H9 (cell line): ENCODE measurements at regions not wholly inside any gene's neighbourhood (a gene's known extent, or its start where the extent isn't known, plus 50 kb on each side); places are given as distances from the start of the nearest gene placed in this dataset.

Experiments used
- DNase-seq: peaks from one replicate; pipeline ENCODE4 v3.0.0-alpha.2; 2017
- H2AFZ ChIP-seq: one replicate; pipeline ENCODE4 v1.6.1; 2013; ENCODE audit warnings: mild to moderate bottlenecking, low read length, control low read depth, moderate library complexity
- H2AK5ac ChIP-seq: 2 replicates; pipeline ENCODE4 v1.6.1; 2013; ENCODE audit warnings: low read length, control low read depth, mixed read lengths; ENCODE audit not compliant: insufficient read length
- H2BK120ac ChIP-seq: one replicate; pipeline ENCODE4 v1.6.1; 2013; ENCODE audit warnings: low read depth, mild to moderate bottlenecking, low read length, control low read depth, inconsistent platforms; ENCODE audit not compliant: poor library complexity, severe bottlenecking
- H2BK12ac ChIP-seq: 2 replicates; pipeline ENCODE4 v1.6.1; 2013; ENCODE audit warnings: low read length, control low read depth, mixed read lengths, low read depth; ENCODE audit not compliant: insufficient read length
- H2BK15ac ChIP-seq: 2 replicates; pipeline ENCODE4 v1.6.1; 2013; ENCODE audit warnings: low read depth, low read length, control low read depth
- H2BK20ac ChIP-seq: one replicate; pipeline ENCODE4 v1.6.1; 2013; ENCODE audit warnings: low read depth, mild to moderate bottlenecking, low read length, control low read depth, inconsistent platforms; ENCODE audit not compliant: poor library complexity, severe bottlenecking
- H2BK5ac ChIP-seq: 2 replicates; pipeline ENCODE4 v1.6.1; 2013; ENCODE audit warnings: low read length, control low read depth, mixed read lengths; ENCODE audit not compliant: insufficient read length
- H3K14ac ChIP-seq: 2 replicates; pipeline ENCODE4 v1.6.1; 2013; ENCODE audit warnings: low read length, control low read depth; ENCODE audit not compliant: insufficient read depth
- H3K18ac ChIP-seq: 2 replicates; pipeline ENCODE4 v1.6.1; 2013; ENCODE audit warnings: low read depth, mild to moderate bottlenecking, mixed read lengths, low read length, control low read depth; ENCODE audit not compliant: insufficient read length
- H3K23ac ChIP-seq: 2 replicates; pipeline ENCODE4 v1.6.1; 2013; ENCODE audit warnings: low read length, control low read depth, mixed read lengths, low read depth; ENCODE audit not compliant: insufficient read length
- H3K23me2 ChIP-seq: 2 replicates; pipeline ENCODE4 v1.6.1; 2013; ENCODE audit warnings: low read depth, mild to moderate bottlenecking, mixed read lengths, low read length, control low read depth; ENCODE audit not compliant: insufficient read length, poor library complexity, severe bottlenecking
- H3K27ac ChIP-seq: 2 replicates; pipeline ENCODE4 v1.5.1; 2013; ENCODE audit warnings: low read length, control low read depth, mixed read lengths, low read depth; ENCODE audit not compliant: insufficient read length
- H3K27me3 ChIP-seq: 2 replicates; pipeline ENCODE4 v1.6.1; 2013; ENCODE audit warnings: low read length, control low read depth, inconsistent platforms; ENCODE audit not compliant: insufficient read depth
- H3K4ac ChIP-seq: 2 replicates; pipeline ENCODE4 v1.6.1; 2013; ENCODE audit warnings: low read depth, mild to moderate bottlenecking, control low read depth, inconsistent platforms, low read length, moderate library complexity
- H3K4me1 ChIP-seq: 2 replicates; pipeline ENCODE4 v1.6.1; 2013; ENCODE audit warnings: low read length, control low read depth, inconsistent platforms; ENCODE audit not compliant: insufficient read depth
- H3K4me2 ChIP-seq: 2 replicates; pipeline ENCODE4 v1.6.1; 2013; ENCODE audit warnings: low read length, control low read depth, mixed read lengths; ENCODE audit not compliant: insufficient read length, insufficient read depth
- H3K56ac ChIP-seq: 2 replicates; pipeline ENCODE4 v1.6.1; 2013; ENCODE audit warnings: low read depth, mild to moderate bottlenecking, mixed read lengths, low read length, control low read depth; ENCODE audit not compliant: insufficient read length
- H3K79me1 ChIP-seq: 2 replicates; pipeline ENCODE4 v1.6.1; 2013; ENCODE audit warnings: low read depth, mild to moderate bottlenecking, moderate library complexity, low read length, control low read depth, inconsistent platforms; ENCODE audit not compliant: insufficient read depth, poor library complexity, severe bottlenecking
- H3K79me2 ChIP-seq: 2 replicates; pipeline ENCODE4 v1.6.1; 2013; ENCODE audit warnings: low read length, control low read depth, inconsistent platforms; ENCODE audit not compliant: insufficient read depth
- H3K9ac ChIP-seq: 2 replicates; pipeline ENCODE4 v1.6.1; 2013; ENCODE audit warnings: low read length, control low read depth, mixed read lengths; ENCODE audit not compliant: insufficient read length; ENCODE audit errors: extremely low read depth
- H3K9me3 ChIP-seq: one replicate; pipeline ENCODE4 v1.6.1; 2013; ENCODE audit warnings: low read depth, low read length, inconsistent platforms; ENCODE audit not compliant: control insufficient read depth
- H3T11ph ChIP-seq: one replicate; pipeline ENCODE4 v1.6.1; 2013; ENCODE audit warnings: mild to moderate bottlenecking, low read length, control low read depth, inconsistent platforms
- H4K20me1 ChIP-seq: one replicate; pipeline ENCODE4 v1.6.1; 2013; ENCODE audit not compliant: control insufficient read depth, insufficient read length, insufficient read depth
- H4K5ac ChIP-seq: 2 replicates; pipeline ENCODE4 v1.6.1; 2013; ENCODE audit warnings: low read depth, mild to moderate bottlenecking, mixed read lengths, low read length, control low read depth; ENCODE audit not compliant: insufficient read length
- H4K8ac ChIP-seq: replicated peaks from 2 replicates; pipeline ENCODE4 v1.6.1; 2013; ENCODE audit warnings: low read length, control low read depth, mixed read lengths, low read depth; ENCODE audit not compliant: insufficient read length
- H4K91ac ChIP-seq: 2 replicates; pipeline ENCODE4 v1.6.1; 2013; ENCODE audit warnings: low read depth, mild to moderate bottlenecking, moderate library complexity, mixed read lengths, low read length, control low read depth; ENCODE audit not compliant: insufficient read length
- H3K27ac Mint-ChIP-seq, 3 experiments: 2 replicates in 2 of 3; 3 replicates in 1 of 3; pipeline ENCODE4 v1.8.0; 2020 to 2021; ENCODE audit warnings: mixed read lengths in 3 of 3, mild to moderate bottlenecking in 1 of 3, moderate library complexity in 1 of 3
- H3K27me3 Mint-ChIP-seq: 2 replicates; pipeline ENCODE4 v1.8.0; 2021; ENCODE audit warnings: low read depth, mild to moderate bottlenecking, moderate library complexity, mixed read lengths
- H3K36me3 Mint-ChIP-seq, 3 experiments: 2 replicates in 2 of 3; 3 replicates in 1 of 3; pipeline ENCODE4 v1.8.0; 2020 to 2021; ENCODE audit warnings: low read depth in 3 of 3, mixed read lengths in 3 of 3; ENCODE audit not compliant: insufficient read depth in 1 of 3
- H3K4me1 Mint-ChIP-seq, 2 experiments: 2 replicates each; pipeline ENCODE4 v1.8.0; 2020; ENCODE audit warnings: mixed read lengths in 2 of 2
- H3K4me3 Mint-ChIP-seq, 2 experiments: 2 replicates in 1 of 2; 3 replicates in 1 of 2; pipeline ENCODE4 v1.8.0; 2020 to 2021; ENCODE audit warnings: mild to moderate bottlenecking in 2 of 2, mixed read lengths in 2 of 2, moderate library complexity in 1 of 2
- H3K9me3 Mint-ChIP-seq, 2 experiments: 2 replicates in 1 of 2; 3 replicates in 1 of 2; pipeline ENCODE4 v1.8.0; 2020; ENCODE audit warnings: mild to moderate bottlenecking in 2 of 2, mixed read lengths in 2 of 2, moderate library complexity in 1 of 2
- CTCF ChIP-seq: fragments of 200-600 bp; sonication (generic); conservative IDR thresholded peaks from 3 replicates; pipeline ENCODE4 v1.8.0; 2021; ENCODE audit warnings: antibody characterized with exemption, mild to moderate bottlenecking
- WGBS: extraction: QIAGEN DNeasy Blood & Tissue Kit; methylation state at CpG from one replicate; pipeline ENCODE4 v1.1.7; 2013; ENCODE audit warnings: missing lambda C conversion rate, low lambda C conversion rate, mixed read lengths; ENCODE audit not compliant: insufficient read length; ENCODE audit errors: extremely low coverage; 5-methylcytosine and 5-hydroxymethylcytosine counted together

DNA sequence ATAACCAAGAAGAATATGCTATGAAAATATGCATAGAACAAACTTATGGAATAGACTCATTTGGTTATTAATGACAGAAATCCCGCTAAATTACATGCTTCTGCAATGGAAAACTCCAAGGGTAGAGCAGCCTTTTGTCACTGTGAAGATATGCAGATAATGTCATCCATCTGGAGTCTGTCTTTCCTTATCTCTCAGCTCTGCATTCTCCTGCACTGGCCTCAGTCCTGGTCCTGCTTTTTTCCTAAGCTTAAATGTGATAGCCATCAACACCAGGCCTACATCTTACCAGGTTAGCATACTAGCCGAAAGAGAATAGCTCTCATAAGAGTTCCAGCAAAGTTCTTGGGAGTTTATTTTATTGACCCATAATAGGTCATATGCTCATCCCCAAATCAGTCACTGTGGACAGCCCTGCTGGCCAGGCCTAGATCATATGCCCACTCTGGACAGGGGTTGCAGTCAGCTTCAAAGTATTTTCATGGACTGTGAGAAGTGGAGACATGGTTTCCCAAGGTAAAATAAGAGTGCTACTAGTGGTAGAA, 86.5 kb upstream of the LEF1 start:
- H2BK20ac ChIP-seq, result no peak overlapping the region
- no peak overlapping the region for H3K27ac ChIP-seq
- no peak overlapping the region for H3K18ac ChIP-seq
- no peak overlapping the region for H3K4me2 ChIP-seq
- no peak for TF ChIP-seq CTCF
- H3K79me1 ChIP-seq, result no peaks in the 10 kb centered on the region
- H2BK120ac ChIP-seq, result no peak overlapping the region
- H3T11ph ChIP-seq, result no peak overlapping the region
- H4K8ac ChIP-seq, result no peak overlapping the region
- no CpG with 5 or more reads among the region's 2 CpGs for WGBS
- no peak overlapping the region for H4K5ac ChIP-seq
- H2BK15ac ChIP-seq, result no peak overlapping the region
- peaks cover 5% of the 10 kb centered on the region for H3K27me3 Mint-ChIP-seq
- H2AK5ac ChIP-seq, result no peak overlapping the region
- H3K27ac Mint-ChIP-seq, result no peak overlapping the region
- H3K27me3 ChIP-seq, result no peaks in the 10 kb centered on the region
- no peak overlapping the region for H2AFZ ChIP-seq
- no peak overlapping the region for H2BK12ac ChIP-seq
- no peak overlapping the region for H2BK5ac ChIP-seq
- H3K9me3 ChIP-seq, result no peaks in the 10 kb centered on the region
- H4K91ac ChIP-seq, result no peak overlapping the region
- no peak overlapping the region for H3K23ac ChIP-seq
- no peaks in the 10 kb centered on the region for H4K20me1 ChIP-seq
- H3K4me1 Mint-ChIP-seq, result no peaks in the 10 kb centered on the region
- H3K23me2 ChIP-seq, result no peaks in the 10 kb centered on the region
- H3K9ac ChIP-seq, result no peak overlapping the region
- H3K36me3 Mint-ChIP-seq, result no peaks in the 10 kb centered on the region
- H3K4me1 ChIP-seq, result no peaks in the 10 kb centered on the region
- H3K4me3 Mint-ChIP-seq, result no peak overlapping the region
- no peak for DNase-seq
- H3K9me3 Mint-ChIP-seq, result peaks cover 0 to 3% of the 10 kb centered on the region in 2 experiments; a peak in 1 of 5 replicates
- no peaks in the 10 kb centered on the region for H3K79me2 ChIP-seq
- H3K14ac ChIP-seq, result no peak overlapping the region
- H3K56ac ChIP-seq, result no peak overlapping the region
- no peak overlapping the region for H3K4ac ChIP-seq
